B cell (primary cell): ENCODE measurements at regions not wholly inside any gene's neighbourhood (a gene's known extent, or its start where the extent isn't known, plus 50 kb on each side); places are given as distances from the start of the nearest gene placed in this dataset.
"Not testable (repeated sequence)": the region's sequence is repeated elsewhere in the genome, so short reads cannot be mapped to it uniquely, and the experiment has no call there.

Experiments used
- CTCF ChIP-seq: fragments of 200-600 bp; IDR thresholded peaks from one replicate; pipeline ENCODE4 v1.8.0; 2022; ENCODE audit warnings: antibody characterized with exemption, mild to moderate bottlenecking
- EZH2 ChIP-seq: IDR thresholded peaks from 2 replicates; pipeline ENCODE4 v1.6.1; 2012; ENCODE audit warnings: borderline replicate concordance, low read depth, mild to moderate bottlenecking, moderate library complexity, low read length; ENCODE audit not compliant: insufficient read depth, poor library complexity, severe bottlenecking

- TF ChIP-seq CTCF, EZH2: not testable (repeated sequence)
Observed at GRCh38 chr2:226456144-226456543, 343.5 kb downstream of the IRS1 start.
